ENCODE measurements at regions not wholly inside any gene's neighbourhood (a gene's known extent, or its start where the extent isn't known, plus 50 kb on each side); places are given as distances from the start of the nearest gene placed in this dataset.

DNA sequence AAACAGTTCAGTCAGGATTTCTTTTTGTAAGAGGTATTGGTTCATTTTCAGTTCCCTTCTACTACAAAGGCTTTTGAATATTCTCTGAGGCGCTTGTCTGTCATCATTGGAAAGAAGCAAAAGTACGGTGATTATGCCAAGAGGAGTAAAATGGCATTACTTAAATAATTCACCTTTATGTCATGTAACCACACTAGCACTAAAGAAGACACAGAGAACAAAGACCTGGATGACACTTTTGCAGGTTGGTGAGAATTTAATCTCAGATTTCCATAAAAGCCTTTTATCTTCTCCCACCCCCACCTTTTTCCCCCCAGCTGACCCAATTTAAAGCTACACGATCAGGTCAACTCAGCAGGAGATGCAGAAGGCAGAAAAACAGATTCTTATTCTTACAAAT lies 451.8 kb downstream of the HACE1 start:
- TF ChIP-seq CTCF (IDR thresholded peaks at IDR 0.05; ENCODE audit: low read length), result no peak
- TF ChIP-seq EZH2 (IDR thresholded peaks at IDR 0.05; ENCODE audit: borderline replicate concordance, low read length), result no peak

Data from OCI-LY1 (cell line).